ENCODE measurements at regions not wholly inside any gene's neighbourhood (a gene's known extent, or its start where the extent isn't known, plus 50 kb on each side); places are given as distances from the start of the nearest gene placed in this dataset.

GRCh38 chr2:192645811-192646598, 451.3 kb upstream of the TMEFF2 start:
- POLR2A ChIA-PET = no interaction called here
- Histone ChIP-seq H3K27ac (ENCODE audit: low read depth, low read length) (no peak overlapping the region), H3K9me3 (ENCODE audit: control insufficient read depth in 1 of 2, insufficient read depth in 1 of 2, low read depth in 1 of 2, low read length in 2 of 2) (no peaks in the 10 kb centered on the region), H3K27me3 (ENCODE audit: insufficient read depth, low read length) (no peaks in the 10 kb centered on the region), H3K9me2 (ENCODE audit: insufficient read depth) (no peaks in the 10 kb centered on the region), H2AFZ (ENCODE audit: low read depth, low read length, poor library complexity, severe bottlenecking) (no peak overlapping the region), H3K9ac (ENCODE audit: low read length) (no peak overlapping the region), H3K4me2 (ENCODE audit: low read length) (no peak overlapping the region), H3K4me1 (ENCODE audit: control insufficient read depth in 1 of 2, insufficient read depth in 2 of 2, low read length in 2 of 2) (no peaks in the 10 kb centered on the region), H3K36me3 (ENCODE audit: control insufficient read depth in 1 of 2, insufficient read depth in 2 of 2, low read length in 2 of 2) (no peaks in the 10 kb centered on the region), H3K79me2 (ENCODE audit: insufficient read depth, low read length) (no peaks in the 10 kb centered on the region), H3K4me3 (replicated peaks in 1 of 2; ENCODE audit: low read depth in 1 of 2, low read length in 2 of 2) (no peak overlapping the region), H4K20me1 (ENCODE audit: insufficient read depth) (no peaks in the 10 kb centered on the region)
- DNase-seq (ENCODE audit: low read depth, low spot score) (no peak), ATAC-seq (no peak)
- CTCF ChIA-PET = no interaction called here
- TF ChIP-seq CTCF (IDR thresholded peaks at IDR 0.05 in 2 of 3, conservative IDR thresholded peaks at IDR 0.05 in 1 of 3; ENCODE audit: borderline replicate concordance in 1 of 3, insufficient read depth in 1 of 3, low read depth in 2 of 3, low read length in 2 of 3) = no peak
- TF ChIP-seq CEBPB (IDR thresholded peaks at IDR 0.05; ENCODE audit: low read depth) = no peak
- no peak for TF ChIP-seq CBX3 (IDR thresholded peaks at IDR 0.05; ENCODE audit: low read depth)
- TF ChIP-seq TCF7L2 (IDR thresholded peaks at IDR 0.05; ENCODE audit: borderline replicate concordance, extremely low read depth, insufficient read depth, insufficient read length) = no peak
- no peak for TF ChIP-seq POLR2AphosphoS5 (IDR thresholded peaks at IDR 0.05; ENCODE audit: low read depth, low read length)
- TF ChIP-seq POLR2A (IDR thresholded peaks at IDR 0.05; ENCODE audit: borderline replicate concordance, extremely low read depth, insufficient read depth, insufficient read length) = no peak
- TF ChIP-seq EZH2 (IDR thresholded peaks at IDR 0.05) = no peak
- no peak for TF ChIP-seq MAX (IDR thresholded peaks at IDR 0.05)
- no peak for TF ChIP-seq REST (IDR thresholded peaks at IDR 0.05; ENCODE audit: low read depth)
- no peak for TF ChIP-seq SRF (IDR thresholded peaks at IDR 0.05; ENCODE audit: low read depth)
- TF ChIP-seq SIN3A (IDR thresholded peaks at IDR 0.05; ENCODE audit: low read depth) = no peak
- TF ChIP-seq EZH2phosphoT487 (IDR thresholded peaks at IDR 0.05; ENCODE audit: borderline replicate concordance) = no peak
- TF ChIP-seq ELF1 (IDR thresholded peaks at IDR 0.05; ENCODE audit: borderline replicate concordance, low read depth) = no peak
- TF ChIP-seq ZNF274 (IDR thresholded peaks at IDR 0.05; ENCODE audit: low read depth, low read length) = no peak
- TF ChIP-seq SP1 (IDR thresholded peaks at IDR 0.05; ENCODE audit: low read depth) = no peak
- TF ChIP-seq YY1 (IDR thresholded peaks at IDR 0.05; ENCODE audit: extremely low read depth, insufficient replicate concordance, low read depth, low read length) = no peak
- no peak for TF ChIP-seq RAD21 (IDR thresholded peaks at IDR 0.05; ENCODE audit: low read depth)
- TF ChIP-seq FOSL1 (IDR thresholded peaks at IDR 0.05; ENCODE audit: low read depth) = no peak
- no peak for TF ChIP-seq ZBTB33 (IDR thresholded peaks at IDR 0.05; ENCODE audit: extremely low read depth, insufficient replicate concordance, low read length)
- TF ChIP-seq ATF3 (IDR thresholded peaks at IDR 0.05) = no peak
- RAD21 ChIA-PET (ENCODE audit: low non-redundant PET in 1 of 2, low total read pairs in 2 of 2, uncharacterized antibody in 2 of 2, unreplicated experiment in 2 of 2) = no interaction called here
- no TSS peak for BruUV-seq (replicated peaks)
- intact Hi-C loops (cut with micrococcal nuclease) = no loop called here

All from HCT116 (cell line).